Neural cell (in vitro differentiated cells): ENCODE measurements at regions not wholly inside any gene's neighbourhood (a gene's known extent, or its start where the extent isn't known, plus 50 kb on each side); places are given as distances from the start of the nearest gene placed in this dataset.

ENCODE experiments used
- EP300 ChIP-seq: fragments of 450-650 bp; conservative IDR thresholded peaks from 2 replicates; pipeline ENCODE4 v1.6.1; 2014; ENCODE audit warnings: antibody characterized with exemption, mild to moderate bottlenecking, moderate library complexity; ENCODE audit not compliant: poor library complexity, severe bottlenecking
- EZH2 ChIP-seq: fragments of 200-600, 300-800 bp; shearing (Covaris generic), sonication (generic); IDR thresholded peaks from 2 replicates; pipeline ENCODE4 v1.6.1; 2014; ENCODE audit warnings: antibody characterized with exemption, low read length, borderline replicate concordance, mild to moderate bottlenecking; ENCODE audit not compliant: insufficient read depth, poor library complexity, severe bottlenecking
- POLR2AphosphoS5 ChIP-seq: IDR thresholded peaks from 2 replicates; pipeline ENCODE4 v1.6.1; 2012
- RAD21 ChIP-seq: fragments of 450-650 bp; conservative IDR thresholded peaks from 2 replicates; pipeline ENCODE4 v1.6.1; 2014; ENCODE audit warnings: antibody characterized with exemption, mild to moderate bottlenecking, moderate library complexity
- SMC3 ChIP-seq: fragments of 450-650 bp; conservative IDR thresholded peaks from 2 replicates; pipeline ENCODE4 v1.6.1; 2014; ENCODE audit warnings: antibody characterized with exemption, mild to moderate bottlenecking, moderate library complexity; ENCODE audit not compliant: poor library complexity
- TAF1 ChIP-seq: IDR thresholded peaks from 2 replicates; pipeline ENCODE4 v1.6.1; 2012; ENCODE audit warnings: low read depth
- TF ChIP-seq, protein P1 (sequence below): fragments of 450-650 bp; IDR thresholded peaks from 2 replicates; pipeline ENCODE4 v1.5.1; 2014; ENCODE audit warnings: antibody characterized with exemption, mild to moderate bottlenecking, moderate library complexity; ENCODE audit not compliant: poor library complexity, severe bottlenecking

DNA sequence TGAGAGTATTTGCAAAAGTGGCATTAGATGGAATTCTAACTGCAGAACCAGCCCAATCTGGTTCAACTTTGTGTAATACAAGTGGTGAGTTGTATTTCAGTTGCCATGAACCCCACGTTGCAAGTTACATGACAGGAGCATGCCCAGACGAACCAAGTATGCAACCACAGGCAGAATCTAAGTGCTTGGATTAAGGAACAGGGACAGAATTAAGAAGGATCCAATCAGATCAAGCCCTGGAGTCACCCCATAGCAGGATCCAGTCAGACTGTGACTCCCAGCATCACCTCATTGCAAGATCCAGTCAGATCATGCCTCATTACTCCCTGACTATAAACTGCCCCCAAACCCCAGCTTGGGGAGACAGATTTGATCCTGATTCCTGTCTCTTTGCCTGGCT is 388.7 kb upstream of the NRP1 start:
- TF ChIP-seq EZH2, result no peak
- TF ChIP-seq, protein P1, sequence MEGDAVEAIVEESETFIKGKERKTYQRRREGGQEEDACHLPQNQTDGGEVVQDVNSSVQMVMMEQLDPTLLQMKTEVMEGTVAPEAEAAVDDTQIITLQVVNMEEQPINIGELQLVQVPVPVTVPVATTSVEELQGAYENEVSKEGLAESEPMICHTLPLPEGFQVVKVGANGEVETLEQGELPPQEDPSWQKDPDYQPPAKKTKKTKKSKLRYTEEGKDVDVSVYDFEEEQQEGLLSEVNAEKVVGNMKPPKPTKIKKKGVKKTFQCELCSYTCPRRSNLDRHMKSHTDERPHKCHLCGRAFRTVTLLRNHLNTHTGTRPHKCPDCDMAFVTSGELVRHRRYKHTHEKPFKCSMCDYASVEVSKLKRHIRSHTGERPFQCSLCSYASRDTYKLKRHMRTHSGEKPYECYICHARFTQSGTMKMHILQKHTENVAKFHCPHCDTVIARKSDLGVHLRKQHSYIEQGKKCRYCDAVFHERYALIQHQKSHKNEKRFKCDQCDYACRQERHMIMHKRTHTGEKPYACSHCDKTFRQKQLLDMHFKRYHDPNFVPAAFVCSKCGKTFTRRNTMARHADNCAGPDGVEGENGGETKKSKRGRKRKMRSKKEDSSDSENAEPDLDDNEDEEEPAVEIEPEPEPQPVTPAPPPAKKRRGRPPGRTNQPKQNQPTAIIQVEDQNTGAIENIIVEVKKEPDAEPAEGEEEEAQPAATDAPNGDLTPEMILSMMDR, result no peak
- TF ChIP-seq TAF1, result no peak
- TF ChIP-seq EP300, result no peak
- TF ChIP-seq POLR2AphosphoS5, result no peak
- TF ChIP-seq RAD21, result no peak
- TF ChIP-seq SMC3, result no peak
